ENCODE measurements at regions not wholly inside any gene's neighbourhood (a gene's known extent, or its start where the extent isn't known, plus 50 kb on each side); places are given as distances from the start of the nearest gene placed in this dataset.

- DNase-seq (ENCODE audit: low read depth), result no peak
These were observed 51.8 kb upstream of the CCDC54 start for GRCh38 chr3:107325446-107325845.
